Muscle of arm (tissue), 1 donor: ENCODE measurements at regions not wholly inside any gene's neighbourhood (a gene's known extent, or its start where the extent isn't known, plus 50 kb on each side); places are given as distances from the start of the nearest gene placed in this dataset.

Experiments used
- DNase-seq: peaks from one replicate; pipeline ENCODE4 v3.0.0-alpha.2; 2013

DNA sequence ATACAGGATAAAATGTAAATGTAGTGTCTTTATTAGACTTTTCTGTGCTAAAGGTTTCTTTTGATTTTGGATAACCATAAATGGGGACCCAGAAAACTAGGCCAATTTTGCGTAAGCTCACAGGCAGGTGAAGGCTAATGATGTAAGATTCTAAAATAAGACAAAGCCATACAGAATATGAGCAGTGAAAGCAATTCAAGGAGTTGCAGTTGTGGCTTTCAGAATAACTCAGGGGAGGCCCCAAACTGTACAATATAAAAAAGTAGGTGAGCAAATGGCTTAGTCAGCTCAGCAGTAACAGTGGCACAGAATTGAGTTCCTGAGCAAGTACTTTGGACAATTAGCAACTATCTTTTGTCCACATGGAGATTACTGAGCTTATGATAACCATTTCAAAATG lies 81.7 kb upstream of the NRP1 start:
- no peak for DNase-seq

DNA sequence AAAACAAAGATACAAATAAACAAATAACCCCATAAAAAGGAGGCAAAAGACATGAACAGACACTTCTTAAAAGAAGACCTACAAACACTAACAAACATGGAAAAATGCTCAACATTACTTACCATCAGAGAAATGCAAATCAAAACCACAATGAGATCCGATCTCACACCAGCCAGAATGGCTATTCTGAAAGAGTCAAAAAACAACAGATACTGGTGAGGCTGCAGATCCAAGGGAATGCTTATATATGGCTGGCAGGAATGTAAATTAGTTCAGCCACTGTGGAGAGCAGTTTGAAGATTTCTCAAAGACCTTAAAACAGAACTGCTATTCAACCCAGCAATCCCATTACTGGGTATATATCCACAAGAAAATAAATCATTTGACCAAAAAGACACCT lies 80.4 kb upstream of the NRP1 start:
- DNase-seq, result no peak

DNA sequence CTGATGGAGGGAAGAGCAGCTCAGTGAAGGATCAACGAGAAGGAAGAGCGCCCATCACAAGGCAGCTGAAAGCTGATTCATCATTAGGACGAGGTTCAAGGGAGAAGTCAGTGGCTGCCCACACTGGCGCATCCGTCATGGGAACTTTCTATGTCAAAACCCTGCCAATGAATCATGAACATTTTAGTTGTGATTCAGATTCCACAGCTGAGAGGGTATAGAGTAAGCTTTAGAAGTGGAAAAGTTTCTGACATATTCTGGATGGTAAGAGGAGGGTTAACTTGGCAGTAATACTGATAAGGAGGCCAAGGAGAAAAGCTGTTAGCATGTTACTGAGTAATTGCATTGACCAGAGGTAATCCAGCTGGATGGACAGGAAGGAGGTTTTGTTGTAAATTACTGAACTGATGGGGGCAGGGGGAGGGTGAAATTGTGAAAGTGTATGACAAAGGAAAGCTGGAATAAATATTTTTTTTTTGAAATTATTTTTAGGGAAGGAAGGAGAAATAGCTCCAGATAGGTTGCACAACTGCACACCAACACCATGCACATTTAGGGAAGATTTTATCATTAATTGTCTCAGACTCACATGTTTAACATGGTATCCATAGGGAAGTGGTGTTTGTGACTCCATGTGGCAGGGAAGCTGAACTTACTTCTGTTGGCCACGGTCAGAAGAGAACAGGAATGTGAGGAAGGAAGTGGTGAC lies 78.3 kb upstream of the NRP1 start:
- DNase-seq, result no peak

DNA sequence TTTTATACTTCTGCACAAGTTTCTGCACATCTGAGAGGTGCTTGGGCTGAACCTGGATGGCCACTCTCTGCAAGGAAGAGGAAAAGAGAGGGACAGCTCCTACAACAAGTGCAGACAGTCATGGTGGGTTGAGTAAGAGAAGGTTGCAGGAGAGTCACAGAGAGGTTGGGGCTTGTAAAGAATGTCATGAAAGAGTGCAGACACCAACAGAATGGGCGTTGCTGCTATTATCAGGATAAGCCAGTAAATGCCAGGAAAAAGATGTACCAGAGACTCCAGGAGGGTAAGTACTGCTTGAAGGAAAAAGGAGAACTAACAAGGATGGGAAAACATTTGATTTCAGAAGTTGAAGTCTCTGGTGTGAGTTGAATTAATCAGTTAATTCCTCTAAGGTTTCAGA lies 77.8 kb upstream of the NRP1 start:
- no peak for DNase-seq

DNA sequence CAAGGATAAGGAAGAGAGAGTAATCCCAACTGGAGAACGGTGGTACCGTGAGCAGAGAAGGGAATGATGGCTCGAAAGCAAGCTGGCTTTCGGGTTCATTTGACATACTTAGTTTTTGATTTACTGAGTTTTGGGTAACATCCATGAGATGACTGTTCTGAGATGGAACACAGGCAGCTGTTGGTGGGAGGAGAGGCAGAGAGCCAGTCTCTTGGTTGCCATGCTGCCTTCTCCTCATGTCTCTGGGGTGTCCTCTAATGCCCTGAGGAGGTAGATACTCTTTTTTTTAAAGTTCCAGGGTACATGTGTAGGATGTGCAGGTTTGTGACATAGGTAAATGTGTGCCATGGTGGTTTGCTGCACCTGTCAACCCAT lies 76.4 kb upstream of the NRP1 start:
- DNase-seq, result no peak

DNA sequence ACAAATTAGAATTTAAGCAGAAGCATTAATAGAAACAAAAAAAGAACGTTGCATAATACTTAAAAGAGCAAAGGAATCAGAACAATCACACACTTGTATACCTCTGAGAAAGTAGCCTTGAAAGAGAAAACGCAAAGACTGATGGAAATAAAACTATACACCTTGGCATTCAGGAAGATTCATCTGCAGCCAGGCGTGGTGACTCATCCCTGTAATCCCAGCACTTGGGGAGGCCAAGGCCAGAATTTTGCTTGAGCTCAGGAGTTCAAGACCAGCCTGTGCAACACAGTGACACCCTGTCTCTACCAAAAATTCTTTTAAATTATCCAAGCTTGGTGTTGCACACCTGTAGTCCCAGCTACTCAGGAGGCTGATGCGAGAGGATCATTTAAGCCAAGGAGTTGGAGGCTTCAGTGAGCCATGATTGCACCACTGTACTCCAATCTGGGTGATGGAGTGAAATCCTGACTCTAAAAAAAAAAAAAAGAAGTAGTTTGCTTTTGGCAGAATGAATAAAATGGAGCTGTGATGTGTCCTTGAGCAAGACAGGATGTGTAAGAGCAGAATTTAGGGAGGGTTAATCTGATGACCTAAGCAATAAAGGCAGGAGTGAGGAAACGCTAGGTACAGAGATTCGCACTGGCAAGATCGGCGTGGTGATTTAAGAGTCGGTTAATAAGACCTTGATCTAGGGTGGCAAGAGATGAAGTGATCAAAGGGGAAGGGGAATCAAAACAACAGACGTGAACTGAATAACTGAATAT lies 75.8 kb upstream of the NRP1 start:
- DNase-seq, result no peak

DNA sequence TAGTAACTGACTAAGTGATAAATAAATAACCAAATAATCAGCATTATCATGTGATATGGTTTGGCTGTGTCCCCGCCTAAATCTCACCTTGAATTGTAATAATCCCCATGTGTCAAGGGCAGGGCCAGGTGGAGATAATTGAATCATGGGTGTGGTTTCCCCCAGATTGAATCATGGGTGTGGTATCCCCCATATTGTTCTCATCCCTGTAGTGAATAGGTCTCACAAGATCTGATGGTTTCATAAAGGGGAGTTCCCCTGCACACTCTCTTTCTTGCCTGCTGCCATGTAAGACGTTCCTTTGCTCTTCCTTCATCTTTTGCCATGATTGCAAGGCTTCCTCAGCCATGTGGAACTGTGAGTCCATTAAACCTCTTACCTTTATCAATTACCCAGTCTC lies 72.1 kb upstream of the NRP1 start:
- DNase-seq, result no peak

DNA sequence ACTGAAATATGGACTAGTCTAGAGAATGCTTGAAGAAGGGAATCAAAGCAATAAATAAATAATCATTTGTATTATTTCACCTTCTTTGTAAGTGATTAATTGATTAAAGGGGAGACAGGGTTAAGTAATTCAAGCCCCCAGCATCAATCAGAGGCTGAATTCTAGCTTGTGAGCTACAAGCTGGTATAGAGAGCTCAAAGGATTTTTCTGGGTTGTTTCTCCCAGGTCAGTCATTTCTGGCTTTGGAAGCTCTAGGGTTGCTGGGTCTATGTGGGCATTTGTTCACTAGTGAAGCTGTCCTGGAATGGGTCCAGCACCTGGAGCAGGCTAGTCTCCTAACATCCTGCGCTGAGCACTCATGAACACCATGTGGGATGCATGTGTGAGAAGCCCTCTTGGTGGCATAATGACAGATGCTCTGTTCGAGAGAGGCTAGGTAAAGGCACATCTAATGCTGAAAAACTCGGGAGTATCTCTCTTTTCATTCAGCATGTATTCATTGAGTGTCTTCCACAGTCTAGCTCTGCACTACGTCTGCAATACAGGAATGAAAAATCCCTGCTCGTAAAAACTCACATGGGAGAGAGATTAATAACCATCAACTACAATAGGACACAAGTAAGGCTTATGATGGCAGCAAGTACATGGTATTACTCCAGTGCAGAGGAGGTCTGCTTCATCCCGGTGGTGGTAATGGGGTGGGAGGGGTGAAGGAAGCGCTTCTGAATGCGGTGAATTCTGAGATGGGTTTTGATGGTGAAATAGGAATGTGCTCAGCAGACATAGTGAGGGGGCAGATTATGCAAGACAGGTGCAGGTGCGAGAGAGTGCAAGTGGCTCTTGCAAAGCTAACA lies 68.0 kb upstream of the NRP1 start:
- DNase-seq, result no peak

DNA sequence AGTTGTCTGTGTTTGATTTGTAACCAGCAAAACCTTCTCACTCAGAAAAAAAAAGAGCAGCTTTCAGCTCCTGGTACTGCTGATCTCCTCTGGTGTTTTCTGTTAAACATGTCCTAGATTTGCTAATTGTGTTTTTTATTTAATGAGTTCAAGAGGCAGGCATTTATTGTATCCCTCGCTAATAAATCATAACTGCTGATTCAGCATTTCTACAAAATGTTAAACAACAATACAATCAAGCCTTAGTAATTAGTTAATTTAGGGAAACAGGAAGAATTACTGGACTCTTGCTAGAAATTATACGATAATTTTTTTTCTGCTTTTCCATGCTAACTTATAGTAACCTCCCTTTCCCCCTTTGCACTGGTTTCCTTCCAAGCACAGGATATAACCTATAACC lies 66.8 kb upstream of the NRP1 start:
- DNase-seq, result no peak

DNA sequence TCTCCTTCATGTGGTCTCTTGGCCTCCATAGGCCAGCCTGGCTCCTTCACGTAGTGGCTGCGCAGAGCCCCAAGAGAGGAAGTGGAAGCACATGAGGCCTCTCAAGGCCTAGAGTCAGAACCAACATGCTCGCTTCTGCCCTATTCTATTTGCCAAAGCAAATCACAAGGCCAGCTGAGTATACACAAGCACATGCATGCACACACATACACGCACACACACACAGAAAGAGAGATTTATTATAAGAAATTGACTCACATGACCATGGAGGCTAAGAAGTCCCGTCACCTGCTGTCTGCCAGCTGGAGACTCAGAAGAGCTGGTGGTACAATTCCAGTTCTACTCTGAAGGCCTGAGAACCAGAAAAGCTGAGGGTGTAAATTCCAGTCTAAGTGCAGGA lies 64.3 kb upstream of the NRP1 start:
- DNase-seq, result no peak

DNA sequence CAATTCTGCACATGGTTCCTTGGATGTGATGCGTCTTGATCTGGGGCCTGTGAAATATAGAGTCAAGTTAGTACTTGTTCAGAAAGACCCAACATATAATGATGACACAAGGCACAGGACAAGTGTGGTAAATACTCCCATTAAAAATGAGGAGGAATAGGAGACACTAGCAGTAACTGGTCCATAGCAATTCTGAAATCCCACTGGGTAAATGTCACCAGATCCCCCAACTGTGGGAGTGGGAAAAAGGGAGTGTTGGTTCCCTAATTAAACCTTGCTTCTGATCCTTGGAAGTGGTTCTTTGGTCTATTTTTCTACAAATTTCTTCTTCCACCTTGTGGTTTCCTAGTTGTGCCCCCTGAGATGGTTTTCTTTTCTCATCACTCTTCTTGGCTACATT lies 62.5 kb upstream of the NRP1 start:
- DNase-seq, result no peak

DNA sequence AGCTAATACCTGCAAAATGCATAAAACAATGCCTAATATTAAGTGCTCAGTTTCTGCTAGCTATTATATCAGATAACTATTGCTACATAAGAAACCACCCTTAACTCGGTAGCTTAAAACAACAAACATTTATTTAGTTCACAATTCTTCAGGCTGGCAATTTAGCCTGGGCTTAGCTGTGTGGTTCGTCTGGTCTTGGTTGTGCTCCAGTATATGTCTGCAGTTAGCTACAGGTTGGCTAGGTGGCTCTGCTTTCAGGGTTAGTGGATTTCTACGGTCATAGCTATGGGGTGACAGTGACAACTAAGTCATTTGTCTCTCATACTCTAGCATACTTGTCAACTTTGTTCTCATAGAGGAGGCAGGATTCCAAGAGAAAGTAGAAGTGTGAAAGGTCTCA lies 61.8 kb upstream of the NRP1 start:
- no peak for DNase-seq

DNA sequence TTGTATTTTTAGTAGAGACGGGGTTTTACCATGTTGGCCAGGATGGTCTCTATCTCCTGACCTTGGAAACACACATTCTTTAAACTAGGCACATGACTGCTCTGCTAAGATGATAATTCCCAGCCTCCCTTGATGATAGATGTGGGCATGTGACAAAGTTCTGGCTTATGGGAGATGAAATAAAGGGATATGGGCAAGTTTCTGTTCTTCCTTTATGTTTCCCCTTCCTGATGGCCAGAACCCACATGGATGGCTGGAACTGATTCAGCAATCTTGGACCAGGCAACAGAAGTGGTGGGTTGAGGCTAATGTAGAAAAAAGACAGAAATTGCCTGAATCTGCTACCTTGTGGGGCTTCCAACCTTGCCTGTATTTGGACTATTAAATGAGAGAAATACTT lies 60.7 kb upstream of the NRP1 start:
- no peak for DNase-seq

DNA sequence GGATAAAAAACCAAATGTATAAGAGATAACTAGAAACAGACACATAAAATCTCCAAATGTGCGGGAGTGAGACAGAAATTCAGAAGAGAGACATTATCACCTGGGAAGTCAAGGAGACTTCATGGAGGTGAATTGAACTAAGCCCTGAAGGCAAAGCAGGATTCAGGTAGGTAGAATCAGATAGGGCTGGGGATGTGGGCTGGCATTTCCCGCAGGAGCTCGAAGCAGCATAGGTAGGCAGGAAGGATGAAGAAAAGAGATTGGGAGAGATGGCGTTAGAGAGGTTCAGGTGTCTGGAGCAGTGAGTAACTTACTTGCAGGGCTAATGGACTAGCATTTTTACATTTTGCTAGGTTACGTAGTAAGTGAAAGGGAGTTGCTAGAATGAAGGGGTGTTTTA lies 58.2 kb upstream of the NRP1 start:
- DNase-seq, result no peak

DNA sequence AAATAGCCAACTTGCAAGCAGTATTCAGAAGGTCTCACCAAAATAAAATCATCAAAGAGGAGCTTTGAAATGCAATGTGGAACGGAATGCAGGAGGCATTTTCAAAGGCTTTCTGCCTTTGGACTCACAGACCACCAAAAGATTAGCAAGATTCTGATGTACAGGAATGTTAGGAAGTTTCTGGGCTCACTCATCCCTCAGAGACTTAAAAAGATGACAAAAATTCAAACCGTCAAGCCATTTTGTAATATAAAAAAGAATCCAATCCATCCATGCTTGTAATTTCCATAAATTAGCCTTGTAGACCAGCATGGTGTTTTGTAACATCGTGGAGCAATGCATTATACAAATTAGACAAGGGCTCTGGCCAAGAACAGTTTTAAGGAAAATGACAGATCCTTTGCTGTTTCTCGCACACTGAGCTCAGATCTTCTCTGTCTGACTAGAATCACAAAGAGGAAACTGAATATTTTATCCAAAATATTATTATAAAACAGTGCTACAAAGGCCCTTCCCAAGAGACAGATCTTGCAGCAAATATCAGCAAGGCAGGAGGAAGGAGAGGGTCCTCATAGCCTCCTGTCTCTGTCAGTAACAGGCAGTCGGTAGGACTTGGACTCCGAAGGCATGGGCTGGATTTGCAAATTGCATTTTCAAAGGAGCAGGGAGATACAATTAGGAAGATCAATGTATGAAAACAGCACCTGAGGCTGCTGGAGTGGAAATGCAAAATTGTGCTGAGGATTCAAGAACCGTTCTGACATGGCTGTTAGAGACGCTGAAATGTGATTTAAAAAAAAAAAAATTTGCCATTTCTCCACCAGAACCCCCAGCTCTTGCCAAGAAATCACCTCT lies 57.4 kb upstream of the NRP1 start:
- no peak for DNase-seq

DNA sequence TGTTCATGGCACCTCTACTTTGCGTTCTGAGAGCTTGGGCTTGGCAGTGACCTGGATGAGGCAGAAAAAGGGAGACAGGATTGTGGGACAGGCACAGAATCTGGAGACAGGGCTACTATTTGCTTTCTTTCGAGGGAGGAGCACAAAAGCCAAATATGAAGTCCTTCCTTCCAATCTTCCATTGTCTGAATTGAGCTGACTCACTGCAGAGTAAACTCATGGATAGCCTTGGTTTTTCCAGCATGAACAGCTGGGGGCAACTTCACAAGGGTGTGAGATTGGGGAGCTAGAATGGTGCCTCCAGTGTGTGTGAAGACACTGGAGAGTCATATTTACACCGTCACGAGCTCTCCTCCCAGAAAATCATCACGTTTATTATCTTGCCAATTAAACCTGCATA lies 55.6 kb upstream of the NRP1 start:
- DNase-seq, result no peak

DNA sequence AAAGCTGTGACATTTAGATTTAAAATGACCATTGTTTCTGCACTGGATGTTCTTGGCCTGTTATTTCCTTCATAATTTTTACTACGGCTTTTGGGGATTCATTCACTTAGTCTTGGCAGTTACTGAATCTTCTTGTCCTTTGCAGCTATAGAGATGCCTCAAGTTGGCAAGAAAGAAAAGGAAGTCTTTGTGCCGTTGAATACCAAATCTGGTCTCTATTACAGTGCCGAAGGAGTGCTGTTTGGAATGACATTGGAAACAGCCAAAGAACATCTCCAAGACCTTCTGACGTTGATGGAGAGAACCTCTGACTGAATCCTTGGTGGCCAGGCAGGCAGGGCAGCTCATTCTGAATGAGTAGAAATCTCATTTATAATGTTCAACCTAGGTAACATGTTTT lies 54.3 kb upstream of the NRP1 start:
- no peak for DNase-seq

DNA sequence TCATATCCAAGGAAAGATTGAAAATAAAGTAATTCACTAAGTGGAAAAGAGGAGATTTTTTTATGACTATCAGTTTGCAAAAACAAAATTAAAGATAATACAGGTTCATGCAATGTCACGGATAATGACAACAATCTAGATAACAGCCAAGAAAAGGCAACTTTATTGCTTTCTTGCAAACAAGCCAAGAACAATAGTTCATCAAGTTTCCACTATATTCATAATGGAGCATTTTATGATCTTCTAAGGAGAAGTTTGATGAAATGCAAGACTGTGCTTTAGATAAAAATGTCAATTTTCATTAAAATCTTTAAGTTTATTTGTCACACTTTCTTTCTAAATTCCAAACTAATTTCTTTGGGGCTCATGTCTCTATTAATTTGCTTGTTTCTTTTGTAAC lies 53.9 kb upstream of the NRP1 start:
- DNase-seq, result no peak

DNA sequence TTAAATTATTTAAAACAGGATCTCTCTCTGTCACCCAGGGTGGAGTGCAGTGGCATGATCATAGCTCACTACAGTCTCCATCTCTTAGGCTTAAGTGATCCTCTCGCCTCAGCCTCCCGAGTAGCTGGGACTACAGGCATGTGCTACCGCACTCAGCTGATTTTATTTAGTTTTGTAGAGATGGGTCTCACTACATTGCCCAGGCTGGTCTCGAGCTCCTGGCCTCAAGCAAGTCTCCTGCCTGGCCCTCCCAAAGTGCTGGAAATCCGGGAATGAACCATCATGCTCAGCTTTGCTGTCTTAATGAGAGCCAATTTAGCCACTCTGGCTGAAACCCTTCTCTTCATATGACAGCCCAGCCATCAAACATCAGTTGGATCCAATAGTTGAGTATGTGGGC lies 53.3 kb upstream of the NRP1 start:
- DNase-seq, result no peak

DNA sequence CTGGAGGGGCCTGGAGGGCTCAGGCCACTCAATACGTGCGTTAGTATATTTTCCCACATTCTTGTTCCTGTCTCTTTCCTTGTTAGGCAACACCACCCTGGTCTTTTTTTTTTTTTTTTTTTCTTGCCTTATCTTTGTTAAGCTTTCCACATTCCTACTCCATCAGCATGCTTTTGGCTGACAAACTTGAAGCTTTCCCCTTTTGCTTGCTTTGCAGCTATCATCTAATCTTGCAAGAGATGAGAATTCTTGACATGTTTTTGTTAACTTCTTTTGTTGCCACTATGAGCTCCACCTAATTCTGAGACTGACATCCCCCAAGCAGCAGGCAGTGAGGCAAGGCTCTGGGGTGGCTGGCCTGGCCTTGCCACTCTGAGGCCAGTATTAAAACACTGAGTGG lies 52.5 kb upstream of the NRP1 start:
- no peak for DNase-seq

DNA sequence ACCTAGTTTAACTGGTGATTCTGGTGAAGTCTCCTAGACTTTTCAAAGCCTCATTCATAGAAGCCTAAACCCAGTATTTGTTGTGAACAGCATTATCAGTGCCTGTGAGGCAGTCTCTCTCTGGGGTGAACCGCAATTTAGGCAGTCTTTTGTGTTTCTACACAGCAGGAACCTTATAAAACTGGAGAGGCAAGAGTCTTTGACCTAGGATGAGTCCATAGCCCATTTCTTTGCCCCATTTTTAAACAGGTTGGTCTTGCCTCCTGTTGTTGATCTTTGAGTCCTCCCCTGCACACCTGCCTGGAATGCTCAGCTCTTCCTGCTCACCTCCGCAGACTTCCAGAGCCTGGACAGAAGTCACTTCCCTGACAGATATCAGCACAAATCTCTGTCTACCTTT lies 51.2 kb upstream of the NRP1 start:
- DNase-seq, result no peak

DNA sequence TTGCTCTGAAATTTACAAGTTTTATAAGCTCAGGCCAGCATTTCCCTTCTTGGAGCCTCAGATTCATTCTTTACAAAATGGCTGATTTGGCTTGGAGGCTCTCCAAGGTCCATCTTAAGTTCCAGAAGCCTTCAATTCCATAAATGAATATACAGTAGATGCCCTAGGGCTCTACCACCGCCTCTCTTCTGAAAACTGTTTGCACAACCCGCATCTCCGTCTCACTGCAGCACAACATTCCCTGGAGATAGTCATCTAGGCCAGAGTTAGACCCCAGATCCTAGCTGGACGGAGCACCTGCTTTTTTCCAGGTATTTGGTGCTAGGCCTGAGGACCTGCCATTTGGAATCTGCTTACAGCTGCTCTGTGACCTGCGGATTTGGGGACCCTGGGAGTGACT lies 50.5 kb upstream of the NRP1 start:
- DNase-seq, result no peak
